ENCODE measurements at regions not wholly inside any gene's neighbourhood (a gene's known extent, or its start where the extent isn't known, plus 50 kb on each side); places are given as distances from the start of the nearest gene placed in this dataset.

DNA sequence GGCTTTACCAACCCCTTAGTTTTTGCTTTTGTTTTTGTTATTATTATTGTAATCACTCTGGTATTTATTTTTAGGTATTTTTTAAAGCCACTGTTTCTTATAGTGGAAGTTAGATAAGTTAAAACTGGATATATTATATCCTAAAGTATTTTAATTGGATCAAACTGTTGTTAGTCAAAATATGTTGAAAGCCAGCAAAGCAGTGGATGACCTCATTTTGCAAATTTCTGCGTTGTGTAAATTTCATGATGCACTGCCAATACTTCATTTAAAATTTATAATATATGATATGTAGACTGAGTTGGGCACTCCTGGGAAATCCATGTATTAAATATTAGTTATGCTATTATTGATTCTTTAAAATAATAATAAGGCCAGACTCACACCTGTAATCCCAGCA is 661.7 kb upstream of the NRXN1 start:
- no peak for DNase-seq (ENCODE audit: low spot score)

GRCh38 chr2:51681854-51682253 is 649.9 kb upstream of the NRXN1 start:
- DNase-seq (ENCODE audit: low spot score): no peak

DNA sequence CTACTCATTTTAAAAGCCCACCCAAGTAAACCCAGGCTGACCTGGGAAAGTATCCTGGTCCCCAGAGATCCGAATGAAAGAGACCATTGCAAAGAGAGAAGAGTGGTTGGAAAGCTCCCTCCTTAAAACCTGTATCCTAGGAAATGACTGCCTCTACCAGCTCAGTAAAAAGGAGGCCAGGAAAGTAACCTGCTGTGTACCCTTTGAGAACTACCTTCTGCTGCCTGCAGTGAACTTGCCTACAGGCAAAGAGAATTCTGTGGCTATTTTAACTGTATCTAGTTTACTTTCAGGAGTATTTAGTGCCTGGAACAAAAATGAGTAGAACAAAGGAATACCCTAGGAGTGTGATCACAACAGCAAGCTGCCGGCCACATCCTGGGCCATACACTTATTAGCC is 641.7 kb upstream of the NRXN1 start:
- DNase-seq (ENCODE audit: low spot score): no peak

GRCh38 chr2:51667679-51668078 is 635.7 kb upstream of the NRXN1 start:
- DNase-seq (ENCODE audit: low spot score): no peak

GRCh38 chr2:51662187-51662586 is 630.3 kb upstream of the NRXN1 start:
- DNase-seq (ENCODE audit: low spot score): no peak

- DNase-seq (ENCODE audit: low spot score): no peak
These were observed 625.9 kb upstream of the NRXN1 start for GRCh38 chr2:51657849-51658248.

DNA sequence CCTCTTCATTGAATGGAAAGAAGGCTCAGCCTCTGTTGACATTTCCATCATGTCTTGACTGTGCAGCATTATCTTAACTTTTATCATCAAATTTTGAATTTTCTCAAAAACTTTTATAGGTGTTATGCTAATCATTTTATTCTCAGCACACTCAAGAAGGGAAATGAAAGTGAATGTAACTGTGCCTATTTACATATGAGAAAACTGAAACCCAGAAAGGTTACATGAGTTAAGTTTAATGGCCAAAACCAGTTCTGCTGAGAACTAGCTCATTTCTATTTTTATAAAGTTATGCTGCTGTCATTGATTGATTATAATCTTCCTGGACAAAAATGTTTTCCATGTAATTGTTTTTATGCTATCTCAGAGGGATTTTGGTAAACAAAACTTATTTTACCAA is 618.8 kb upstream of the NRXN1 start:
- DNase-seq (ENCODE audit: low spot score): no peak

DNA sequence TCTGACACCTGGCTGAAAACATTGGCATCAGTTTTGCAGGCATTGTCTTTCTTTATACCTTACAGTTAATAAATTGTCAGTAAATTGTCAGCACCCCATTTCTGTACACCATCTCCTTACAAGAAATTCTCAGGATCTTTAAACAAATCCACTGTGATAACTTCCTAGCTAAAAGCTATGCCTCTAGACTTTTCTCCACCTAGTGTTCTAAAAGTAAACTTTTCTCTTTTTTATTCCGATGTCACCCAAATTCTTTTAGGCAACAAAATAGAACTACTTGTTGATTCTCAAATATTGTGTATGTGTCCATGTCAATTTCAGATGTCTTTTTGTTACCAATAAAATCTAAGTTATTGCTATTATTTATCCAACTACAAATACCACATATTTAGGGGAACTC is 617.4 kb upstream of the NRXN1 start:
- no peak for DNase-seq (ENCODE audit: low spot score)

DNA sequence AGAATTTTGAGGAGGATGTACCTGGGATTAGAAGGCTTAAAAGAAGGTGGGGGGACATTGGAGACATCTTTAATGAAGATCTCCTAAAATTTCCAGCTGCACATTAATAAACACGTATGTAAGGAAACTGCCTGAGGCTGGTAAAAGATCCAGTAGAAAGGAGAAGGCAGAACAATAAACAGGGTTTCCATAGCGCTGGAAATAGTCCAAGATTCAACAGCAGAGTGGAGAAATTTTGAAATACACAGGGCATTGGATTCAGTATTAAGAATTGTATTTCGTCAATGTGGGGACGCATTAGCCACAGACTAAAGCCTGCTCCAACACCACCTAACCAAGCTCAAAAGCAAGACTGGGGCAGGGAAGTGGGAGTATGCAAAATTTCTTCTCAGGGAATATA is 606.9 kb upstream of the NRXN1 start:
- DNase-seq (ENCODE audit: low spot score): no peak

GRCh38 chr2:51633073-51633472 is 601.1 kb upstream of the NRXN1 start:
- no peak for DNase-seq (ENCODE audit: low spot score)

DNA sequence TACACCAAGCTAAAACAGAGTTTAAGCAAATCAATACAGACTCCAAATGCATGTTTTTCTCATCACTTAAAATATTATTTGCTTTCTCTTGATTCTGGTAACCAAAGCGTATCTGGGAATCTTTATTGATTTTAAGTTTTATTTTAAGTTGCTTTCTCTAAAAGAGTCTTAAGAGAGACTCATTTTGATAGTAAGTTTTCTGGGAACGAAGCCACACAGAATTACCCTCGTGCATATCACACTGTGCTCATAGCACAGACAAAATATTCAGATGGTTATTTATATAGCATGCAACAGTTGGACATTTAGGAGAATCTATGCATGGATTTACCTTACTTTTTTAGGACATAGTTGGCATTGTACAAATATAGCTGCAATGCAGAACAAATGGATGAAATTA is 597.5 kb upstream of the NRXN1 start:
- no peak for DNase-seq (ENCODE audit: low spot score)

DNA sequence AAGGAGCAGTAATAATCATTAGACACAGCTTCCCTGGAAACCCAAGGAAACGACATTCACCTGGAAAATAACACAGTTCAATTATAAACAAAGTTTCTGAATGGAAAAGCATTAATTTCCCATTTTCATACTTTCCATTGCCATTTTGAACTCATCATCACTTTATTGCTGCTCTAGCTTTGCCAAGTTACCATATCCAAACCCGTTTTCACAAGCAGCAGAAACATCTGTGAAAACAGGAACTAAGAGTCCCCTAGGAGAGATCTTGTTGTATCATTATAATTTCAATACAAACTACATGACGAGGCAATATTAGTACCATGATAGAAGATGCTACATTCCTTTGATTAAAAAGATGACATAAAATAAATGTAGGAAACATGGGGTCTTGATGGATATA is 597.0 kb upstream of the NRXN1 start:
- no peak for DNase-seq (ENCODE audit: low spot score)

- DNase-seq (ENCODE audit: low spot score): no peak
These were observed 593.1 kb upstream of the NRXN1 start for GRCh38 chr2:51624995-51625394.

DNA sequence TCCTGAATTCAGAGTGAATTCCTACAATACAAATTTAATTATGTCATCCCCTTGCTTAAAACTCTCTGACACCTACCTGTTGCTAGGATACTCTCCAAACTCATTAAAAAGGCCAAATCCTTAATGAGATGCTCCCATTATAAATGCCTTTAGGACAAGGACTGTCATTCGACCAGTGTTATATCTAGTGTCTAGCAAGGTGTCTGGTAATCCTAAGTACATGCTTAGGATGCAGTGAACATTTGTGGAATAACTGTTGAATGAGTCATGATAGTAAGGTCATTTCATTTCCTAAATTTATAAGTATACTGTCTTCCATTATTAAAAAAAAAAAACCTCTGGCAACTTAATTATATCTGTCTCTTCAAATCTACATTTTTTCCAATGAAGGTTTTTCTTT is 588.9 kb upstream of the NRXN1 start:
- no peak for DNase-seq (ENCODE audit: low spot score)

DNA sequence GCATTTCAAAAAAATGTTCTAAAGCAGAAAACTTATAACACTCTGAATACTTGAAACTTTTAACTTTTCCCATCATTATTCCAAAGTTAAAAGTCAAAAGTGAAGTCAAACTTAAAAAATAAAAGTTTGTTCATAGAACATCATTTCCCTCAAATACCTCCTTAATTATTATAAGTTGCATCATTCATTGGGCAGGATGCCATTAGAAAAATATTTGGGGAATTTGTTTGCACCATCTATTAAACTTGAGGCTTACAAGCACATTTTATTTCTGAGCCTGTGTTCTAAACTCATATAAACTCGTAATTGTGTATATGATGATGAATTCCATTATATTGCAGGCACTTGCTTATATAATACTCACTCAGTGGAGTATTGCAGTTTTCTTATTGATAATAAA is 588.0 kb upstream of the NRXN1 start:
- no peak for DNase-seq (ENCODE audit: low spot score)

DNA sequence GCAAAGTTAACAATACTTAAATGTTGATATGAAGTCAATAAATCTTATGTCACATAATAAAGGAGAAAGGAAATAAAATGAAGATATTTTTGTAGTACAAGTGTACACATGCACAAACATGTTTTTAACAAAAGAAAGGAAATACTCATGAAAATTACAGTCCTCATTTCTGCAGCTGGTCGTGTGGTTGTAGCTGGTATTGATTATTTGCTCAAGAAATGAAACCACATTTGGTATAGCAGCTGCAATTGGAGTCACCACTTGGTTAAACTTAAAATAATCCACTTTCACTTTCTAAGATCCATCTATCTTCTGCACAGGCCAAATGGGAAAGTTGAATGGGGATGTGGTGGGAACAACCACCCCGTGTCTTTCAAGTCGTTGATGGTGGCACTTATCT is 580.5 kb upstream of the NRXN1 start:
- DNase-seq (ENCODE audit: low spot score): no peak

DNA sequence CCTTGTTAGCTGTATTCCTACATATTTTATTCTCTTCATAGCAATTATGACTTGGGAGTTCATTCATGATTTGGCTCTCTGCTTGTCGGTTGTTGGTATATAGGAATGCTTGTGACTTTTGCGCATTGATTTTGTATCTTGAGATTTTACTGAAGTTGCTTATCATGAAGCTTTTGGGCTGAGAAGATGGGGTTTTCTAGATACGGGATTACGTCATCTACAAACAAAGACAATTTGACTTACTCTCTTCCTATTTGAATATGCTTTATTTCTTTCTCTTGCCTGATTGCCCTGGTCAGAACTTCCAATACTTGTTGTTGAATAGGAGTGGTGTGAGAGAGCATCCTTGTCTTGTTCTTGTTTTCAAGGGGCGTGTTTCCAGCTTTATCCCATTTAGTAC is 569.8 kb upstream of the NRXN1 start:
- no peak for DNase-seq (ENCODE audit: low spot score)

DNA sequence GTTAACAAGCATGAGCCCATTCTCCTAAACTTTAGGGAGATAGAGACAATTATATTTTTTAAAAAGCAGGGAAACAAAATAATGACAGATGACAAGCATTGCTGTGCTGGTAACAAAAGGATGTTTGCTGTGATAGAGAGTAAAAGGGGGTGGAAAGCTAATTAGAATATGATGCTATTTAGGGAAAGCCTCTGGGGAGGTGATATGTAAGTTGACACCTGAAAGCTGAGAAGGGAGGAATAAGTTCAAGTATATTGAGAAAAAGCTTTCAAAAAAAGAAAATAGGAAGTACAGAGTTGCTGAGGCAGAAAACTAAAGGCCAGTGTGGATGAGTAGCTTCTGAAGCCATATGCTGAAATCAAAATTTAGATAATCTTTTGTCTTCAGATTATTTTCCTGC is 565.2 kb upstream of the NRXN1 start:
- DNase-seq (ENCODE audit: low spot score): no peak

DNA sequence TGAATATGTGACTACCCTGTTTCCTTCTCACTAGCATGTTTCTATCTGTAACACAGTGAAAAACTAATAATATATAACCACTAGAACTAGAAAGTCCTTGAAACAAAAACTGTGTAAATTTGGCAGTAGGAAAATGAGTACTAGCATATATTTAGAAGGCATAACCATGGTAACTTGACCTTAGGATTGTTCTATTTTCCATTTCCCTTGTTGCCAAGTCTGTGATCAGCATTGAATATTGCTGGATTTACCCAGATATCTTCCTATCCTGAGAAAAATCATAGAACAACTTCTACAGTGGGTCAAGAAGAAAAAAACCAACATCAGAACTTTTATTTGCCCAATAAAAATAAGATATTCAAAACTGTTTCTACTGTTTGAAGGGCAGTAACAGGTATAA is 563.9 kb upstream of the NRXN1 start:
- DNase-seq (ENCODE audit: low spot score): no peak

DNA sequence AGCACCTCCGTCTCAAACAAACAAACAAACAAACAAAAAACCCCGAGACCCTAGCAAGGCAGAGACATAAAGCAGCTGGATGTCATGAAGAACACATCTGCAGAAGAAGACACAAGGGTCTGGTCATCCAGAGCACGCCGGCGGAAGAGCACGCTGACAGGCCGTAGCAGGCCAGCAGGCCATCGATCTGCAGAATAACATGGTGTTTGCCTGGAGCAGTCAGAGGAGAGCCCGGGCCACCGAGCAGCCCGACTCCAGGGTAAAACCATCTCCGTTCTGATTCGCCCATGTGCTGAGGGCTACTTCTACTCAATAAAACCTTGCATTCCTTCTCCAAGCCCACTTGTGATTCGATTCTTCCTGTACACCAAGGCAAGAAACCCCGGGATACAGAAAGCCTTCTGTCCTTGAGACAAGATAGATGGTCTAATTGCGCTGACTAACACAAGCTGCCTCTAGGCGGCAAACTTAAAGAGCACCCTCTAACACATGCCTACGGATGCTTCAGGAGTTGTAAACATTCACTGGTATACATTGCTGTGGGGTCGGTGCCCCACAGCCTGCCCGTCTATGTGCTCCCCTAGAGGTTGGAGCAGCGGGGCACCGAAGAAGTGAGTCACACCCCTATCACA is 549.8 kb upstream of the NRXN1 start:
- no peak for DNase-seq (ENCODE audit: low spot score)

- DNase-seq (ENCODE audit: low spot score): no peak
These were observed 547.5 kb upstream of the NRXN1 start for GRCh38 chr2:51579412-51579811.

DNA sequence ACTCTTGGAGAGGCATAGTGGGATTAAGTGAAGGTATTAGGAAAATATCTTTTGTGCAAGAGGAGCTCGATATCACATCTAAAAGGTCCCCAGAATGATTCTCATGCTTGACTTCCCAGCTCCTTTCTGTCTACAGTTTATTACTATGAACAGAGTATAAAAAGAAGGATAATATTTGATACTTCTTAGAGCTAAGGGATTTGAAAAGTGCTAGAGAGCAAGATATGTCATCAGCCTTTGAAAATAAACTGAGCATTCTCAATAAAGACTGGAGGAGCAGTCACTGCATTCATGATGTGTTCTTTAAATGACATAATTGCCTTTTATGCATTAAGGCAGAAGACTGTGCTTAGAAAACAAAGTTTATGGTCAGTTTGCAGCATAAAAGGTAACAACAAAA is 543.2 kb upstream of the NRXN1 start:
- no peak for DNase-seq (ENCODE audit: low spot score)

DNA sequence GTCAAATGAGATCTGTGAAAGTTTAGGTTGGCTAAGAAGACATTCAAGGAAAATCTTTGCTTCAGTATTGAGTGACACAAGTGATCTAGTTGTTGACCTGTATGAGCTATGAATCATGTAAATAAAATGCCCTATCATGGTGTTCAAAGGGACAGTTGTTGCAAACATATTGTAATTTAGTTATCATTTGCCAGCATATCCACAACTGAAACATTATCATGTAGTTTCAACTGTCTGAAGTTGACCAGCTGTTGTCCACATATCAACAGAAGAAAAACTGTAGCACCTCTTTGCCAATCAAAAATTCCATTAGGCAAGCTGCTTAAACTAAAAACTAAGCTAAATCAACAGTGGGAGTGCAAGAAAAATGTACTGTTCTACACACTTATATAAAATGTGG is 527.1 kb upstream of the NRXN1 start:
- DNase-seq (ENCODE audit: low spot score): no peak

DNA sequence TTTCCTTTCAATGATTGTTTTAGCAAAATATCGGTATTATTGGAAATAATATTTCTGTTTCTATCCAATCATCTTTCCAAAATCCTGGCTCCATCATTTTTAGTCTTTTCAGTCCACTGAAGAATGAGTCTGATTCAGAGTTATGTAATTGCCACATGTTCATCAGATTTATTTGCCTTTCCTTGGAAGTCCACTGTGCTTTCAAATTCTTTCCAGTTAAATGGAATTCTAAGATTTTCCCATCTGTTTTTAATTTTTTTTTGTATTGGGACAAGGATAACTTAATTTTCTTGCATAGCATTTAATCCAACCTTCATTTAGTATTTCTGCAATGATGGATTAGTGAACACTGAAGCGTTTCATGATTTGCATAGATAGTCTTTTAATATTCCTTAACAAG is 521.5 kb upstream of the NRXN1 start:
- DNase-seq (ENCODE audit: low spot score): no peak

DNA sequence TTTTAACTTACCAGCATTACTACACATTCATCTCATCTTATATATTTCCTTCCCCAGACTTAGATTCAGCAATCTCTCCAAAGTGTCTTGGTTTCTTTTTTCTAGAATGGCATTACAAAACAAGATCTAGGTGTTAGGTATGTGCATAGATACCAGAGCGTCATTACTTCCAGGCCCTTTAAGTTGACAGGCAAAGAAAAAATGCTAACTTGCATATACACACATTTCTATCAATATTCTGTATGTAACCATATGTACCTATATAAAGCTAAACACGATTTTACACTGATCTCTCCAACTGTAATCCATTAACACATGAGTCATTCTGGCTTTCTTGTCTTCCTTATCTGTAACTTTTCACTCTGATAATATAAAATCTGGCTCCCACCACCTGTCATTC is 503.8 kb upstream of the NRXN1 start:
- no peak for DNase-seq (ENCODE audit: low spot score)

Measured in HT-29 (cell line).